HTR-8/SVneo (cell line): ENCODE measurements at regions not wholly inside any gene's neighbourhood (a gene's known extent, or its start where the extent isn't known, plus 50 kb on each side); places are given as distances from the start of the nearest gene placed in this dataset.

Experiments used
- DNase-seq: peaks from one replicate; pipeline ENCODE4 v3.0.0; 2011; ENCODE audit warnings: low spot score, mixed read lengths; ENCODE audit not compliant: insufficient read length
- FAIRE-seq: peaks from 2 replicates; lab custom pipeline; 2011; peaks lifted over from hg19 to GRCh38; lab: Jason Lieb, UNC

GRCh38 chr12:46908936-46909635 is 83.3 kb upstream of the SLC38A4 start:
- DNase-seq = no peak
- no peak for FAIRE-seq

GRCh38 chr12:46910830-46911229 is 85.0 kb upstream of the SLC38A4 start:
- no peak for FAIRE-seq

GRCh38 chr12:46914336-46914735 is 88.5 kb upstream of the SLC38A4 start:
- DNase-seq = no peak
- no peak for FAIRE-seq

More at GRCh38 chr12:46910830-46911229, 85.0 kb upstream of the SLC38A4 start:
- no peak for DNase-seq

- FAIRE-seq (no peak), DNase-seq (peak; percentile 39)
These were observed 89.3 kb upstream of the SLC38A4 start for GRCh38 chr12:46915082-46915481.

- DNase-seq (no peak), FAIRE-seq (no peak)
These were observed 90.0 kb upstream of the SLC38A4 start for GRCh38 chr12:46915836-46916235.

GRCh38 chr12:46916796-46917419 is 91.1 kb upstream of the SLC38A4 start:
- FAIRE-seq = no peak
- DNase-seq = no peak

- DNase-seq (no peak), FAIRE-seq (no peak)
These were observed 92.0 kb upstream of the SLC38A4 start for GRCh38 chr12:46917821-46918220.

- DNase-seq (no peak), FAIRE-seq (no peak)
These were observed 92.8 kb upstream of the SLC38A4 start for GRCh38 chr12:46918631-46919030.

- DNase-seq (no peak), FAIRE-seq (no peak)
These were observed 94.0 kb upstream of the SLC38A4 start for GRCh38 chr12:46919666-46920400.

GRCh38 chr12:46920499-46920898 is 94.7 kb upstream of the SLC38A4 start:
- FAIRE-seq (no peak), DNase-seq (no peak)

- FAIRE-seq (no peak), DNase-seq (no peak)
These were observed 95.4 kb upstream of the SLC38A4 start for GRCh38 chr12:46921048-46921763.

GRCh38 chr12:46921764-46922133 is 96.0 kb upstream of the SLC38A4 start:
- no peak for DNase-seq
- FAIRE-seq = no peak

GRCh38 chr12:46926526-46926925 is 100.7 kb upstream of the SLC38A4 start:
- FAIRE-seq (no peak), DNase-seq (no peak)

- FAIRE-seq = no peak
- no peak for DNase-seq
These were observed 104.3 kb upstream of the SLC38A4 start for GRCh38 chr12:46930101-46930500.

GRCh38 chr12:46933947-46934346 is 108.2 kb upstream of the SLC38A4 start:
- DNase-seq = peak; percentile 35
- peak; percentile 77 for FAIRE-seq

- peak; percentile 70 for FAIRE-seq
- DNase-seq = no peak
These were observed 108.7 kb upstream of the SLC38A4 start for GRCh38 chr12:46934374-46935111.

GRCh38 chr12:46935271-46935847 is 109.6 kb upstream of the SLC38A4 start:
- FAIRE-seq (no peak), DNase-seq (no peak)

- no peak for FAIRE-seq
These were observed 110.2 kb upstream of the SLC38A4 start for GRCh38 chr12:46936042-46936441.

GRCh38 chr12:46938071-46938678 is 112.4 kb upstream of the SLC38A4 start:
- no peak for DNase-seq
- no peak for FAIRE-seq

More at GRCh38 chr12:46936042-46936441, 110.2 kb upstream of the SLC38A4 start:
- DNase-seq = no peak
